Vagina (tissue), 2 donors: ENCODE measurements at regions not wholly inside any gene's neighbourhood (a gene's known extent, or its start where the extent isn't known, plus 50 kb on each side); places are given as distances from the start of the nearest gene placed in this dataset.

Experiments
- DNase-seq, 2 donors: peaks; one replicate each; pipeline ENCODE4 v3.0.0-alpha.2; 2017; ENCODE audit errors: extremely low spot score in 2 of 2
- H3K27ac ChIP-seq: fragments of 200-600 bp; sonication (generic); one replicate; pipeline ENCODE4 v1.5.1; 2019
- H3K27me3 ChIP-seq: fragments of 200-600 bp; sonication (generic); one replicate; pipeline ENCODE4 v1.5.1; 2019
- H3K36me3 ChIP-seq, 2 donors: fragments of 200-600 bp; sonication (generic); one replicate each; pipeline ENCODE4 v1.5.1; 2017 to 2019
- H3K4me1 ChIP-seq: fragments of 200-600 bp; sonication (generic); one replicate; pipeline ENCODE4 v1.5.1; 2019
- H3K4me3 ChIP-seq, 2 donors: fragments of 200-600 bp; sonication (generic); 1 replicate in 1 of 2; 2 replicates in 1 of 2; pipeline ENCODE4 v1.5.1; 2016 to 2019
- H3K9me3 ChIP-seq: fragments of 200-600 bp; sonication (generic); one replicate; pipeline ENCODE4 v1.5.1; 2019
- POLR2A ChIP-seq, 2 donors: fragments of 450-650 bp; IDR thresholded peaks; one replicate each; pipeline ENCODE4 v1.6.1; 2017; ENCODE audit warnings: antibody characterized with exemption in 2 of 2, mild to moderate bottlenecking in 2 of 2, moderate library complexity in 2 of 2
- POLR2AphosphoS5 ChIP-seq, 2 donors: sonication (generic); formaldehyde crosslinking; IDR thresholded peaks; one replicate each; pipeline ENCODE4 v1.9.0; 2017; ENCODE audit warnings: antibody characterized with exemption in 2 of 2, mild to moderate bottlenecking in 2 of 2, low read depth in 1 of 2; ENCODE audit not compliant: insufficient read depth in 1 of 2
- intact Hi-C: fragments of 100-400 bp; cut with DNase I; formaldehyde crosslinking; loops from one replicate; pipeline ENCODE4 v1.15.1; 2023
- TF ChIP-seq, protein P1 (sequence below), 3 experiments: fragments of 450-650 bp in 2 of 3; fragments of 200-600 bp in 1 of 3; sonication (generic) in 1 of 3; IDR thresholded peaks; one replicate each; pipeline ENCODE4 v1.5.1; 2017 to 2019; ENCODE audit warnings: antibody characterized with exemption in 3 of 3, mild to moderate bottlenecking in 2 of 3, moderate library complexity in 2 of 3

DNA sequence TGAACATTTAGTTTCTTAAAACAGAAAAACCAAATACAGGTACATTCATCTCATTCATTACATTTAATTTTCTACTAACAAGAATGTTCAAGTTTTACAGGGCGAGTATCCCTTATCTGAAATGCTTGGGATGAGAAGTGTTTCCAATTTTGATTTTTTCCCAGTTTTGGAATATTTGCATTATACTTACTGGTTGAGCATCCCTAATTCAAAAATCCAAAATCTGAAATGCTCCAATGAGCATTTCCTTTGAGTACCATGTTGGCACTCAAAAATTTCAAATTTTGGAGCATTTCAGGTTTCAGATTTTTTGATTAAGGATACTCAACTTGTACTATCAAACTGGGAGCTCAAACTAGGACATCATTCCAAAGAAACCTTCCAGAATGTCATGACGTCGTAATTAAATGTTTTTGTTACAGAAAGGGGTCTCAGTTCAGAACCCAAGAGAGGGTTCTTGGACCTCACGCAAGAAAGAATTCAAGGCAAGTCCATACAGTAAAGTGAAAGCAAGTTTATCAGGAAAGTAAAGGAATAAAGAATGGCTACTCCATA, 90.8 kb upstream of the PIK3CG start:
- no peak overlapping the region for H3K4me3 ChIP-seq
- DNase-seq: no peak
- H3K4me1 ChIP-seq: no peaks in the 10 kb centered on the region
- H3K36me3 ChIP-seq: no peaks in the 10 kb centered on the region
- TF ChIP-seq, protein P1, sequence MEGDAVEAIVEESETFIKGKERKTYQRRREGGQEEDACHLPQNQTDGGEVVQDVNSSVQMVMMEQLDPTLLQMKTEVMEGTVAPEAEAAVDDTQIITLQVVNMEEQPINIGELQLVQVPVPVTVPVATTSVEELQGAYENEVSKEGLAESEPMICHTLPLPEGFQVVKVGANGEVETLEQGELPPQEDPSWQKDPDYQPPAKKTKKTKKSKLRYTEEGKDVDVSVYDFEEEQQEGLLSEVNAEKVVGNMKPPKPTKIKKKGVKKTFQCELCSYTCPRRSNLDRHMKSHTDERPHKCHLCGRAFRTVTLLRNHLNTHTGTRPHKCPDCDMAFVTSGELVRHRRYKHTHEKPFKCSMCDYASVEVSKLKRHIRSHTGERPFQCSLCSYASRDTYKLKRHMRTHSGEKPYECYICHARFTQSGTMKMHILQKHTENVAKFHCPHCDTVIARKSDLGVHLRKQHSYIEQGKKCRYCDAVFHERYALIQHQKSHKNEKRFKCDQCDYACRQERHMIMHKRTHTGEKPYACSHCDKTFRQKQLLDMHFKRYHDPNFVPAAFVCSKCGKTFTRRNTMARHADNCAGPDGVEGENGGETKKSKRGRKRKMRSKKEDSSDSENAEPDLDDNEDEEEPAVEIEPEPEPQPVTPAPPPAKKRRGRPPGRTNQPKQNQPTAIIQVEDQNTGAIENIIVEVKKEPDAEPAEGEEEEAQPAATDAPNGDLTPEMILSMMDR (IDR thresholded peaks at IDR 0.05): no peak
- no peak for TF ChIP-seq POLR2AphosphoS5 (IDR thresholded peaks at IDR 0.05; ENCODE audit: insufficient read depth in 1 of 2, low read depth in 1 of 2)
- TF ChIP-seq POLR2A (IDR thresholded peaks at IDR 0.05): no peak
- intact Hi-C loops: no loop called here
- H3K27ac ChIP-seq: no peak overlapping the region
- no peaks in the 10 kb centered on the region for H3K27me3 ChIP-seq
- H3K9me3 ChIP-seq: no peaks in the 10 kb centered on the region

- Histone ChIP-seq H3K4me1 (no peaks in the 10 kb centered on the region), H3K27me3 (no peaks in the 10 kb centered on the region), H3K9me3 (no peaks in the 10 kb centered on the region), H3K36me3 (no peaks in the 10 kb centered on the region), H3K4me3 (no peak overlapping the region), H3K27ac (no peak overlapping the region)
- TF ChIP-seq POLR2AphosphoS5 (IDR thresholded peaks at IDR 0.05; ENCODE audit: insufficient read depth in 1 of 2, low read depth in 1 of 2) (no peak), POLR2A (IDR thresholded peaks at IDR 0.05) (no peak)
- TF ChIP-seq, protein P1 (IDR thresholded peaks at IDR 0.05): no peak
- intact Hi-C loops: no loop called here
- DNase-seq: no peak
Observed at GRCh38 chr7:106774768-106775551, 90.1 kb upstream of the PIK3CG start.

GRCh38 chr7:106775552-106775936, 89.5 kb upstream of the PIK3CG start:
- H3K27ac ChIP-seq: peak overlapping the region; percentile 73
- no peaks in the 10 kb centered on the region for H3K9me3 ChIP-seq
- no peak for TF ChIP-seq POLR2AphosphoS5 (IDR thresholded peaks at IDR 0.05; ENCODE audit: insufficient read depth in 1 of 2, low read depth in 1 of 2)
- TF ChIP-seq, protein P1 (IDR thresholded peaks at IDR 0.05): no peak
- H3K4me3 ChIP-seq: no peak overlapping the region
- no peaks in the 10 kb centered on the region for H3K4me1 ChIP-seq
- DNase-seq: no peak
- no peaks in the 10 kb centered on the region for H3K36me3 ChIP-seq
- H3K27me3 ChIP-seq: no peaks in the 10 kb centered on the region
- intact Hi-C loops: no loop called here

DNA sequence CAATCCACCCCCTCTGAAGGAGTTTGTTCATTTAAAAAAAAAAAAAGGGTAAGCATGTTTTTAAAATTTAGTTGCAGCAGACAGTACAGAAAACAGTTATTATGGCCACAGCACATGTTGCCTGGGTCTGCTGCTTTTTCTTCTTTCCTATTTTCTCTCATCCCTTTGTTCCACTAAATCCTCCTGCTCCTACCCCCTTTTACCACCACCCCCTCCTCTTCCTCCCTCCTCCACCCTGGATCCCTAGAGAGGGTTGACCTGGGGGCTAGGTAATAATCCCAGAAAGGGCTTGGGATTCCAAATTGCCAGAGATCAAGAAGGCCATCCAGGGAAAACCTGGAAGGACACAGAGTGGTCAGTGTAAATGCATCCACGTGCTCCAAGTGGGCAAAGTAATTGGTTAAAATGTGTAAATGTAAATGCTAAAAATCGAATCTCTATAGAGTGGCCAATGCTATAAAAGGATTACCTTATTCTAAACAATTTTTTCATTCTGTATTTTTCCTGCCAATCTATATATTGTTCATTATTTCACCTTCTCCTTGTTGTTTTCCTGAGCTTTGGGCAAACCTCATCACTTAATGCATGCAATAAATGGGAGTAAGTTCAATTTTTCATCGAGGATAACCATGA, 89.0 kb upstream of the PIK3CG start:
- peak overlapping the region; percentile 73 for H3K27ac ChIP-seq
- TF ChIP-seq, protein P1 (IDR thresholded peaks at IDR 0.05): no peak
- TF ChIP-seq POLR2A (IDR thresholded peaks at IDR 0.05) (no peak), POLR2AphosphoS5 (IDR thresholded peaks at IDR 0.05; ENCODE audit: insufficient read depth in 1 of 2, low read depth in 1 of 2) (no peak)

More for the DNA sequence above, 89.0 kb upstream of the PIK3CG start:
- DNase-seq: no peak
- Histone ChIP-seq H3K36me3 (no peaks in the 10 kb centered on the region), H3K9me3 (no peaks in the 10 kb centered on the region), H3K27me3 (no peaks in the 10 kb centered on the region), H3K4me1 (no peaks in the 10 kb centered on the region), H3K4me3 (no peak overlapping the region)
- intact Hi-C loops: no loop called here
